Neutrophil (primary cell): ENCODE measurements at regions not wholly inside any gene's neighbourhood (a gene's known extent, or its start where the extent isn't known, plus 50 kb on each side); places are given as distances from the start of the nearest gene placed in this dataset.

Source experiments
- H3K27ac ChIP-seq: fragments of 200-600 bp; sonication (generic); 2 replicates; pipeline ENCODE4 v1.5.1; 2016; ENCODE audit warnings: mild to moderate bottlenecking, moderate library complexity
- H3K27me3 ChIP-seq: fragments of 200-600 bp; sonication (generic); 2 replicates; pipeline ENCODE4 v1.6.0; 2016; ENCODE audit warnings: mild to moderate bottlenecking
- H3K36me3 ChIP-seq: fragments of 200-600 bp; sonication (generic); 2 replicates; pipeline ENCODE4 v1.5.1; 2017
- H3K4me1 ChIP-seq, 2 experiments: fragments of 200-600 bp in 1 of 2; sonication (generic) in 1 of 2; 1 replicate in 1 of 2; 2 replicates in 1 of 2; pipeline versions ENCODE4 v1.5.1 to v1.6.1; 2013 to 2016; ENCODE audit warnings: low read depth in 1 of 2, low read length in 1 of 2, mild to moderate bottlenecking in 1 of 2, moderate library complexity in 1 of 2; ENCODE audit not compliant: control insufficient read depth in 1 of 2, insufficient read depth in 1 of 2
- H3K4me3 ChIP-seq, 2 experiments: fragments of 200-600 bp in 1 of 2; sonication (generic) in 1 of 2; 1 replicate in 1 of 2; 2 replicates in 1 of 2; pipeline ENCODE4 v1.5.1; 2013 to 2016; ENCODE audit warnings: low read depth in 1 of 2, low read length in 1 of 2, mild to moderate bottlenecking in 1 of 2, moderate library complexity in 1 of 2
- H3K9me3 ChIP-seq: fragments of 200-600 bp; sonication (generic); 2 replicates; pipeline ENCODE4 v1.5.1; 2016
- CTCF ChIP-seq: fragments of 200-600 bp; sonication (generic); IDR thresholded peaks from 2 replicates; pipeline ENCODE4 v1.5.1; 2016; ENCODE audit warnings: antibody characterized with exemption

GRCh38 chr14:104513641-104514046, 65.9 kb upstream of the C14orf180 start:
- no peaks in the 10 kb centered on the region for H3K27me3 ChIP-seq
- H3K4me3 ChIP-seq, result no peak overlapping the region
- no peak for TF ChIP-seq CTCF
- H3K9me3 ChIP-seq, result no peaks in the 10 kb centered on the region
- no peaks in the 10 kb centered on the region for H3K36me3 ChIP-seq
- no peak overlapping the region for H3K27ac ChIP-seq
- H3K4me1 ChIP-seq, result no peaks in the 10 kb centered on the region

- H3K27me3 ChIP-seq, result no peaks in the 10 kb centered on the region
- no peak overlapping the region for H3K4me3 ChIP-seq
- H3K4me1 ChIP-seq, result no peaks in the 10 kb centered on the region
- no peak overlapping the region for H3K27ac ChIP-seq
- H3K9me3 ChIP-seq, result no peaks in the 10 kb centered on the region
- no peaks in the 10 kb centered on the region for H3K36me3 ChIP-seq
- TF ChIP-seq CTCF, result no peak
Measured at GRCh38 chr14:104514156-104514848, 65.3 kb upstream of the C14orf180 start.

- Histone ChIP-seq H3K36me3 (no peaks in the 10 kb centered on the region), H3K9me3 (no peaks in the 10 kb centered on the region), H3K4me1 (no peaks in the 10 kb centered on the region), H3K27me3 (no peaks in the 10 kb centered on the region), H3K27ac (no peak overlapping the region), H3K4me3 (no peak overlapping the region)
- TF ChIP-seq CTCF, result no peak
Measured at GRCh38 chr14:104515059-104515810, 64.3 kb upstream of the C14orf180 start.

GRCh38 chr14:104515811-104516780, 63.5 kb upstream of the C14orf180 start:
- Histone ChIP-seq H3K4me3 (no peak overlapping the region), H3K4me1 (no peaks in the 10 kb centered on the region)

More at GRCh38 chr14:104515811-104516780, 63.5 kb upstream of the C14orf180 start:
- H3K9me3 ChIP-seq, result no peaks in the 10 kb centered on the region
- H3K27me3 ChIP-seq, result no peaks in the 10 kb centered on the region
- no peak overlapping the region for H3K27ac ChIP-seq
- no peak for TF ChIP-seq CTCF
- no peaks in the 10 kb centered on the region for H3K36me3 ChIP-seq
